NCI-H82 treated with DMSO at 0.1 percent for 48 hours (cell line): ENCODE measurements at regions not wholly inside any gene's neighbourhood (a gene's known extent, or its start where the extent isn't known, plus 50 kb on each side); places are given as distances from the start of the nearest gene placed in this dataset.

Source experiments
- DNase-seq: peaks from one replicate; lab custom pipeline; 2025; ENCODE audit not compliant: unreplicated experiment; lab: John Stamatoyannopoulos, UW

GRCh38 chr2:23132823-23133595 is 252.0 kb upstream of the KLHL29 start:
- DNase-seq = no peak

GRCh38 chr2:23134726-23135125 is 250.3 kb upstream of the KLHL29 start:
- DNase-seq = no peak

- no peak for DNase-seq
Observed at GRCh38 chr2:23135481-23136100, 249.4 kb upstream of the KLHL29 start.

- DNase-seq = no peak
Observed at GRCh38 chr2:23137166-23137565, 247.8 kb upstream of the KLHL29 start.

GRCh38 chr2:23138701-23139100 is 246.3 kb upstream of the KLHL29 start:
- no peak for DNase-seq

- DNase-seq = no peak
Observed at GRCh38 chr2:23145460-23145859, 239.5 kb upstream of the KLHL29 start.

- no peak for DNase-seq
Observed at GRCh38 chr2:23146011-23146410, 239.0 kb upstream of the KLHL29 start.

- DNase-seq = no peak
Observed at GRCh38 chr2:23148342-23148741, 236.6 kb upstream of the KLHL29 start.

GRCh38 chr2:23149777-23150176 is 235.2 kb upstream of the KLHL29 start:
- no peak for DNase-seq

GRCh38 chr2:23153484-23153883 is 231.5 kb upstream of the KLHL29 start:
- no peak for DNase-seq

- DNase-seq = no peak
Observed at GRCh38 chr2:23155022-23155421, 230.0 kb upstream of the KLHL29 start.

GRCh38 chr2:23157812-23158211 is 227.2 kb upstream of the KLHL29 start:
- DNase-seq = no peak

- no peak for DNase-seq
Observed at GRCh38 chr2:23158306-23158705, 226.7 kb upstream of the KLHL29 start.

- DNase-seq = no peak
Observed at GRCh38 chr2:23159746-23160405, 225.1 kb upstream of the KLHL29 start.

- no peak for DNase-seq
Observed at GRCh38 chr2:23164173-23164572, 220.8 kb upstream of the KLHL29 start.

- DNase-seq = no peak
Observed at GRCh38 chr2:23169896-23170295, 215.1 kb upstream of the KLHL29 start.

GRCh38 chr2:23171108-23171507 is 213.9 kb upstream of the KLHL29 start:
- no peak for DNase-seq

GRCh38 chr2:23178396-23178795 is 206.6 kb upstream of the KLHL29 start:
- no peak for DNase-seq

GRCh38 chr2:23183733-23184132 is 201.2 kb upstream of the KLHL29 start:
- no peak for DNase-seq

- no peak for DNase-seq
Observed at GRCh38 chr2:23198316-23199114, 186.5 kb upstream of the KLHL29 start.

- no peak for DNase-seq
Observed at GRCh38 chr2:23199115-23199918, 185.7 kb upstream of the KLHL29 start.
